Nephron (organoid): ENCODE measurements at regions not wholly inside any gene's neighbourhood (a gene's known extent, or its start where the extent isn't known, plus 50 kb on each side); places are given as distances from the start of the nearest gene placed in this dataset.

ENCODE experiments used
- H3K27ac Mint-ChIP-seq, 3 experiments: 2 replicates each; pipeline ENCODE4 v1.8.0; 2020; ENCODE audit warnings: mixed read lengths in 3 of 3, mild to moderate bottlenecking in 2 of 3, moderate library complexity in 1 of 3
- H3K27me3 Mint-ChIP-seq: 2 replicates; pipeline ENCODE4 v1.8.0; 2021; ENCODE audit warnings: low read depth, mild to moderate bottlenecking, moderate library complexity, mixed read lengths
- H3K36me3 Mint-ChIP-seq: 2 replicates; pipeline ENCODE4 v1.8.0; 2020; ENCODE audit warnings: low read depth, mixed read lengths
- H3K4me1 Mint-ChIP-seq: 2 replicates; pipeline ENCODE4 v1.8.0; 2020; ENCODE audit warnings: mixed read lengths
- H3K4me3 Mint-ChIP-seq, 3 experiments: 2 replicates each; pipeline ENCODE4 v1.8.0; 2020; ENCODE audit warnings: mild to moderate bottlenecking in 3 of 3, mixed read lengths in 3 of 3, moderate library complexity in 2 of 3
- H3K9me3 Mint-ChIP-seq: 2 replicates; pipeline ENCODE4 v1.8.0; 2020; ENCODE audit warnings: mixed read lengths
- TF ChIP-seq, protein P1 (sequence below), 3 experiments: fragments of 200-600 bp; sonication (generic); IDR thresholded peaks; one replicate each; pipeline ENCODE4 v1.5.0; 2021; ENCODE audit warnings: antibody characterized with exemption in 3 of 3; ENCODE audit not compliant: unreplicated experiment in 3 of 3

- Mint-ChIP-seq H3K36me3 (no peaks in the 10 kb centered on the region), H3K4me3 (no peak overlapping the region), H3K27me3 (no peaks in the 10 kb centered on the region), H3K9me3 (peaks cover 5% of the 10 kb centered on the region), H3K4me1 (peaks cover 12% of the 10 kb centered on the region), H3K27ac (no peak overlapping the region)
- TF ChIP-seq, protein P1, sequence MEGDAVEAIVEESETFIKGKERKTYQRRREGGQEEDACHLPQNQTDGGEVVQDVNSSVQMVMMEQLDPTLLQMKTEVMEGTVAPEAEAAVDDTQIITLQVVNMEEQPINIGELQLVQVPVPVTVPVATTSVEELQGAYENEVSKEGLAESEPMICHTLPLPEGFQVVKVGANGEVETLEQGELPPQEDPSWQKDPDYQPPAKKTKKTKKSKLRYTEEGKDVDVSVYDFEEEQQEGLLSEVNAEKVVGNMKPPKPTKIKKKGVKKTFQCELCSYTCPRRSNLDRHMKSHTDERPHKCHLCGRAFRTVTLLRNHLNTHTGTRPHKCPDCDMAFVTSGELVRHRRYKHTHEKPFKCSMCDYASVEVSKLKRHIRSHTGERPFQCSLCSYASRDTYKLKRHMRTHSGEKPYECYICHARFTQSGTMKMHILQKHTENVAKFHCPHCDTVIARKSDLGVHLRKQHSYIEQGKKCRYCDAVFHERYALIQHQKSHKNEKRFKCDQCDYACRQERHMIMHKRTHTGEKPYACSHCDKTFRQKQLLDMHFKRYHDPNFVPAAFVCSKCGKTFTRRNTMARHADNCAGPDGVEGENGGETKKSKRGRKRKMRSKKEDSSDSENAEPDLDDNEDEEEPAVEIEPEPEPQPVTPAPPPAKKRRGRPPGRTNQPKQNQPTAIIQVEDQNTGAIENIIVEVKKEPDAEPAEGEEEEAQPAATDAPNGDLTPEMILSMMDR (IDR thresholded peaks at IDR 0.05; ENCODE audit: unreplicated experiment in 3 of 3), result no peak
These were observed 165.6 kb upstream of the STARD13 start for GRCh38 chr13:33450956-33451709.

- no peak overlapping the region for H3K4me3 Mint-ChIP-seq
- H3K36me3 Mint-ChIP-seq, result no peaks in the 10 kb centered on the region
These were observed 167.4 kb upstream of the STARD13 start for GRCh38 chr13:33452873-33453517.

DNA sequence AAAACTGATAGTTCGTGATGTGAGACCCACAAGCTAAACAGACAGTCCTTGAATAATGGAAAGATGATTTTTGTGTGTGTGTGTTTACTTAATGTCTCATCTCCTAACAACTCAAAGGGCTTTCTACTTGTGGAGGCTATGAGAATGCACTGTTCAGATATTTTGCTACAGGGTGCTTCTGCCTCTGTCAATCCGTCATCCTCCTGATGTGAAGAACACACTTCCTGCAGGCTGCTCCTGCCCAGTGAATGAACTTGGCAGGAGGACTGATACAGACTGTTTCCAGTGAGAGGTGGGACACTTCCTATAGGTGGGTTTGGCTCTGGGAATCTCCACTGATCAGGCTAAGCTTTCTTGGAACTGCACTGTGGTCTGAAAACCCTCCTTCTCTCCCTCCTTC, 168.4 kb upstream of the STARD13 start:
- Mint-ChIP-seq H3K9me3 (peaks cover 9% of the 10 kb centered on the region), H3K4me3 (no peak overlapping the region), H3K4me1 (peaks cover 12% of the 10 kb centered on the region), H3K36me3 (no peaks in the 10 kb centered on the region), H3K27me3 (no peaks in the 10 kb centered on the region), H3K27ac (peak overlapping the region in 1 of 3 experiments; percentile 5)
- TF ChIP-seq, protein P1 (IDR thresholded peaks at IDR 0.05; ENCODE audit: unreplicated experiment in 3 of 3), result no peak

More at GRCh38 chr13:33452873-33453517, 167.4 kb upstream of the STARD13 start:
- peaks cover 12% of the 10 kb centered on the region for H3K4me1 Mint-ChIP-seq
- H3K9me3 Mint-ChIP-seq, result peaks cover 9% of the 10 kb centered on the region
- TF ChIP-seq, protein P1 (IDR thresholded peaks at IDR 0.05; ENCODE audit: unreplicated experiment in 3 of 3), result no peak
- no peaks in the 10 kb centered on the region for H3K27me3 Mint-ChIP-seq
- H3K27ac Mint-ChIP-seq, result peak overlapping the region in 1 of 3 experiments; percentile 32

DNA sequence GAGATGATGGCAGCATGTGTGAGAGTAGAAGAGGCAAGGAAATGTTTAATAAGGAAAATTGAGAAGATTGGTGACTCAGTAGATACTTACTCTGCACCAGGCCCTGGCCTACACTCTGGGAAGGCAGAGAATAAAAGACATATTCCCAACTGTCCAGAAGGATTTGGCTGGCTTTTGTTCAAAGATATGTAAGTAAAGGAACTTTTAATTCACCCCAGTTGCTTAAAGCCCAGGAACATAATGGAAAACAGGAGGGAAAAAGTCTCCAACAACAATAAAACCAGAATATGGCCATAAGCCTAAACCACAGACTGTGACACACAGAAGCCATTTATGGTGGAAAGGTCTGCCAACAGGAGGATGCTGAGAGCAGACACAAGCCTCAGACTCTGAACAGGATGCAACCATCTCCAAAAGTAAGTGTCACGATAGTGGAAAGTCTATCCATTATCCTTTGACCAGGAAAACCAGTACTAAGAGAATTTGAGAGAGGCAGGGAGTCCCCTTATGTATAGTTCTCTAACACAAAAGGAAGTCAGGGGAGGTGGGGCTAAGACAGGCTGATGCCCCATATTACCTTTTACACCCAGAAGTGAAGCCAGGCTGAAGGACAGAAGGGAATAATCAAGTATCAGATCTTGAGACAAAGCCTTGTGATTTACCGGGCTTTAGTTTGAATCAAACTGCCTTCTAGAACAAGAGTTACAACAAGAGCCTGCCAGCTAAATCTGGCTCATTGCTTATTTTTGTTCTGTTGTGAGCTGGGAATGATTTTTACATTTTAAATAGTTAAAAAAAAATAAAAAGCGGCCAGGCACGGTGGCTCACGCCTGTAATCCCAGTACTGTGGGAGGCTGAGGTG, 169.5 kb upstream of the STARD13 start:
- TF ChIP-seq, protein P1 (IDR thresholded peaks at IDR 0.05; ENCODE audit: unreplicated experiment in 3 of 3), result no peak
- H3K4me3 Mint-ChIP-seq, result no peak overlapping the region
- no peaks in the 10 kb centered on the region for H3K27me3 Mint-ChIP-seq
- H3K4me1 Mint-ChIP-seq, result peaks cover 12% of the 10 kb centered on the region
- peaks cover 14% of the 10 kb centered on the region for H3K9me3 Mint-ChIP-seq
- H3K27ac Mint-ChIP-seq, result peak overlapping the region in 2 of 3 experiments; percentile 5 to 56
- H3K36me3 Mint-ChIP-seq, result no peaks in the 10 kb centered on the region

DNA sequence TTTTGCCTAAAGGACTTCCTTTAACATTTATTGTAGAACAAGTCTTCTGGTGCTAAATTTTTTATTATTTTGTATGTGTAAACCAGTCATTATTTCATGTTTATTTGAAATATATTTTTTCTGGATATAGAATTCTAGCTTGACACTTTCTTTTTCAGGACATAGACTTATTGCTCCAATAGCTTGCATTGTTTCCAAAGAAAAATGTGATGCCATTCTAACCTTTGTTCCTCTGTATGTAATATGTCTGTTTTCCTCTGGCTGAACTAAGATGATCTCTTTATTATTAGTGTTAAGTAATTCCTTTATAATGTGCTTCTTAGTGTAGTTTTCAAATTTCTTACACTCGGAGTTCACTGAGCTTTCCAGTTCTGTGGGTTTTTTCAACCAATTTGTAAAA, 174.1 kb upstream of the STARD13 start:
- TF ChIP-seq, protein P1 (IDR thresholded peaks at IDR 0.05; ENCODE audit: unreplicated experiment in 3 of 3), result no peak
- Mint-ChIP-seq H3K36me3 (no peaks in the 10 kb centered on the region), H3K4me1 (peaks cover under 1% of the 10 kb centered on the region), H3K4me3 (no peak overlapping the region), H3K27me3 (no peaks in the 10 kb centered on the region), H3K9me3 (peaks cover 22% of the 10 kb centered on the region), H3K27ac (no peak overlapping the region)
